ENCODE measurements at regions not wholly inside any gene's neighbourhood (a gene's known extent, or its start where the extent isn't known, plus 50 kb on each side); places are given as distances from the start of the nearest gene placed in this dataset.
A peak's percentile ranks its signal among the peaks of the same experiment; 100 is the strongest.

DNA sequence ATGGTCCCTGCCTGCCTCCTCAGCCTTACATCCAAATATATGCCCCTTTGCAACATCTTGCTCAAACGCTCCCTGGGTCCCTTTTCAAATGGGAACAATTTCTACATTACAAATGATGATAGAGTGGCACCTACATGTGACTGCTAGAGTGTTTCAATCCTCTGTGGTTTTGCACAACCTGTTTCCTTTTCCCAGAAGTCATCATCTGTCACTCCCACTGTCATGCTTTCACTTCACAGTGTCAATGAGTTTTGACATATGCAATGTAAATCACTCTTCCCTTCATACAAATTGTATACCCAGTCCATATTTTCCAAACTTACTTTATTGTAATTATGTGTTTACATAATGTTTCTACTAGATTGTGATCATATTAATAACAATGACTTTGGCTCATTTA is 887.3 kb downstream of the TDRD15 start:
- Histone ChIP-seq H3K27ac (no peak overlapping the region), H3K9ac (ENCODE audit: insufficient read length) (no peak overlapping the region), H3K36me3 (ENCODE audit: insufficient read depth, low read length) (no peaks in the 10 kb centered on the region), H3K9me3 (ENCODE audit: low read depth, low read length) (no peaks in the 10 kb centered on the region; the same call in 1 of the 2 replicates), H3K4me3 (no peak overlapping the region)
- no peak for TF ChIP-seq FOXP2 (optimal IDR thresholded peaks at IDR 0.05; ENCODE audit: control extremely low read depth, extremely low read length, insufficient read depth)
- no peak for TF ChIP-seq EZH2 (IDR thresholded peaks at IDR 0.05)
- TF ChIP-seq POLR2AphosphoS5 (IDR thresholded peaks at IDR 0.05; ENCODE audit: borderline replicate concordance, low read depth, low read length), result no peak
- DNase-seq (ENCODE audit: low read depth, low spot score), result no peak

DNA sequence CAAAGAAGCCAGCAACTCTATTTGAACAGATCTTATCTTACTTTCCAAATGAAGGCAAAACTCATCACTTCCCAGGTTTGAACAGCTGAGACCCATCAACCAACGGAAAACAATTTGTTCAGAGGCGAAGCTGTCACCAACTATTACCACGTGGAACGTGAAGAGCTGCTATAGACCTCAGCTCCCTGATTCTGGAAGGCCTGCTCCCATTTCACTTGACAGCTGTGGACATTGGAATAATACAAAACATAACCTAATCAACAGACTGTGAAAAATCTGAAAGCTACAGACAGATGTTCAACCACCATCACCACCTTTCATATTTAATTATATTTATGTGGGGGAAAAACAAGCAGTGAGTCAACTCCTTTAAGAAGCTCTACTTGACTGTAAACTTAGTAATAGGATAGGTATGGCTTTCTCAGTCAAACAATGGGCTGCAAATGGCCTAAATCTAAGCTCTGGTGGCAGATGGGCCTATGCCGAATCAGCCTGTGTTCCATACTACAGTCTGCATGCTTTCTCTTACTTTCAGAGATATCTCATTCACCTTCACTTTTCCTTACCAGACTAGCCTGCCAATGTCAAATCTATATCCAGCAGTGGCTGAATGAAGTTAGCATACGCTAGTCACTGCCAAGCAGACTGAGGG is 896.4 kb downstream of the TDRD15 start:
- DNase-seq (ENCODE audit: low read depth, low spot score), result no peak
- Histone ChIP-seq H3K36me3 (ENCODE audit: insufficient read depth, low read length) (no peaks in the 10 kb centered on the region), H3K4me3 (no peak overlapping the region), H3K9ac (ENCODE audit: insufficient read length) (no peak overlapping the region), H3K27ac (no peak overlapping the region), H3K9me3 (ENCODE audit: low read depth, low read length) (no peaks in the 10 kb centered on the region)
- TF ChIP-seq POLR2AphosphoS5 (IDR thresholded peaks at IDR 0.05; ENCODE audit: borderline replicate concordance, low read depth, low read length) (no peak), FOXP2 (optimal IDR thresholded peaks at IDR 0.05; ENCODE audit: control extremely low read depth, extremely low read length, insufficient read depth) (no peak), EZH2 (IDR thresholded peaks at IDR 0.05) (no peak)

DNA sequence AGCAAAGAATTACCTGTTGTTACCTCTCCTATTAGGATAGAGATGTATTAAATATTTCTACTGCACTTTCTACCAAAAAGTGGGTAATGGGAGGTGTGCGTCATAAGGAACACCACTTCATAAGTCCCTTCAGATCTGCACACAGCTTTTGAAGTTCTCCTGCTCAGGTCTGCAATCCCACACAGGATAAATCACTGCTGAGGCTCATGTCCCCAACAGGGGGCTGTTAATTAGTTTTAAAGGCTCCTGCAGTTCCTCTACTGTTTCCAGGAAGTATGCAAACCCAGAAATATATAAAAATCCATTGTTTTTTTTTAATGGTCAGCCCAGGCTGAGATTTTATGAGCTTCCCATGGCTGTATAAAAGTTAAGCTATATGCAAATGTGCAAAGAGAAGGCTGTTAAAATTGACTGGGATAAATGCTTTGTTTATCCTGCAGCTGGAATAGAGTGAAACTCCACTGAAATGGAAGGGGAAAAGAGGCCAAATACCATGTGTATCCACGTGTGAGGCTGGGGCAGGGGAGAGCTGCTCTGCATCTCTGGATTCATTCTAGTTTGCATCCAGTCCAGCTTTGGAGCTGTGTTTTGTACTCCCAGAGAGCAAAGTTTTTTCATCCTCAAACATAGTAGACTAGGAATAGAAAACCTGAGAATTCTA is 903.7 kb downstream of the TDRD15 start:
- H3K9me3 ChIP-seq (ENCODE audit: low read depth, low read length), result no peaks in the 10 kb centered on the region
- TF ChIP-seq POLR2AphosphoS5 (IDR thresholded peaks at IDR 0.05; ENCODE audit: borderline replicate concordance, low read depth, low read length) (no peak), EZH2 (IDR thresholded peaks at IDR 0.05) (no peak), FOXP2 (optimal IDR thresholded peaks at IDR 0.05; ENCODE audit: control extremely low read depth, extremely low read length, insufficient read depth) (no peak)
- H3K9ac ChIP-seq (ENCODE audit: insufficient read length), result no peak overlapping the region
- no peak overlapping the region for H3K4me3 ChIP-seq
- no peaks in the 10 kb centered on the region for H3K36me3 ChIP-seq (ENCODE audit: insufficient read depth, low read length)
- DNase-seq (ENCODE audit: low read depth, low spot score), result no peak
- no peak overlapping the region for H3K27ac ChIP-seq

DNA sequence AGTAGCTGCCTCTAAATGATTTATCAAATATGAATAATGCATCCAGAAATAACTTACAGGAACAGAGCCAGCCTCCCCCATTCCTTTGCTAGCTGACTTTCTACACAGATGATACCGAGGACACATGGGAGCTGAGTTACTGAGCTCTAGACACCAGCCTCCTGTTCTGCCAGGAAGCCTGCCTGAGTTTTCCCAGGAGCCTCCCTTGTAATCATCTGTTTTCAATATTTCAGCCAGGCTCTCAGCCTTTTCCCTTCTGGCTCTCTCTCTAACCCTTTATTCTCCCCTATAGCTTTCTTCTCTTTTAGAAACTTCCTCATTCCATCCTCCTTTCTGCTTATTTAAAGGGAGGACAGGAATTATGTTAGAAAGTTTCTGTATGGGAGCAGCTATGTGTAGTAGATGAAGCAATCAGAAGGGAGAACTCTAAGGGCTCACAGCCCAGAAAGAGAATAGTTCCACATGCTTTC is 911.6 kb downstream of the TDRD15 start:
- peaks cover 3% of the 10 kb centered on the region; the same call in 1 of the 2 replicates for H3K9me3 ChIP-seq (ENCODE audit: low read depth, low read length)
- H3K27ac ChIP-seq, result peak overlapping the region; percentile 98
- peak overlapping the region; percentile 70 for H3K4me3 ChIP-seq
- H3K36me3 ChIP-seq (ENCODE audit: insufficient read depth, low read length), result 0 out of 2 replicates have a peak, but pooled peaks cover 4% of the 10 kb centered on the region
- TF ChIP-seq FOXP2 (optimal IDR thresholded peaks at IDR 0.05; ENCODE audit: control extremely low read depth, extremely low read length, insufficient read depth) (no peak), POLR2AphosphoS5 (IDR thresholded peaks at IDR 0.05; ENCODE audit: borderline replicate concordance, low read depth, low read length) (no peak), EZH2 (IDR thresholded peaks at IDR 0.05) (no peak)
- peak overlapping the region; percentile 61 for H3K9ac ChIP-seq (ENCODE audit: insufficient read length)
- no peak for DNase-seq (ENCODE audit: low read depth, low spot score)

DNA sequence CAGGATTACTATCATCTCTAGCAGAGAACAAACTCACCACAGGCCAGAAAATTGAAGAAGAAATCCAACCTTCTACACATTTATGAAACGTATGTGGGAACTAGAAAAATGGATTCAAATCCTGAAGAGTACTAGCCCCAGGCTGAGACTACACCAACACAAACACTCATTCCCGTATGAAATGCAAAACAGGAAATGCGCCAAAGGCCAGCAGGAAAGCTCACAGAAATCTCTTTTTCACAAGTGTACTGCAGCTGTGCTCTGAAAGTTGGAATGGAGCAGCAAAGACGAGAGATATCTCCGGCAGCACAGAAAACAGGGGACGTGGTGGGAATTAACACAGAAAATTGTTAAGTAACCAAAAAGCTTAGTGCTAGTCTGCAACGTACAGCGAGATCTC is 913.5 kb downstream of the TDRD15 start:
- H3K27ac ChIP-seq, result peak overlapping the region; percentile 93
- H3K9ac ChIP-seq (ENCODE audit: insufficient read length), result peak overlapping the region; percentile 58
- H3K36me3 ChIP-seq (ENCODE audit: insufficient read depth, low read length), result 0 out of 2 replicates have a peak, but pooled peaks cover 4% of the 10 kb centered on the region
- TF ChIP-seq POLR2AphosphoS5 (IDR thresholded peaks at IDR 0.05; ENCODE audit: borderline replicate concordance, low read depth, low read length) (peak; percentile 48; the same call in 1 of the 2 replicates), FOXP2 (optimal IDR thresholded peaks at IDR 0.05; ENCODE audit: control extremely low read depth, extremely low read length, insufficient read depth) (no peak)
- peak overlapping the region; percentile 66 for H3K4me3 ChIP-seq
- peak; percentile 77 for DNase-seq (ENCODE audit: low read depth, low spot score)
- peaks cover 3% of the 10 kb centered on the region; the same call in 1 of the 2 replicates for H3K9me3 ChIP-seq (ENCODE audit: low read depth, low read length)

DNA sequence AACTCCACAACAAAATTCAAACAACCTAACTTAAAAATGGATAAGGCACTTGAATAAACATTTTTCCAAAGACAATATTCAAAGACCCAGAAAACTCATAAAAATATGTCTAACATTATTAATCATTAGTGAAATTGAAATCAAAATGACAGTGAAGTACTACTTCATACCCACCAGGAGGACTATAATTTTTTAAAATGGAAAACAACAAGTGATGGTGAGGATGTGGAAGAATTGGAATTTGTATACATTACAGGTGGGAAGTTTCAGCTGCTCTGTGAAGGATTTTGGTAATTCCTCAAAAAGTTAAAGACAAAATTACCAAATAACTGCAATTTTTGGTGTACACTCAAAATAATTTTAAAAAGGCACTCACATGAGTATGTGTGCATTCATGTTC is 920.0 kb downstream of the TDRD15 start:
- no peak overlapping the region for H3K4me3 ChIP-seq
- H3K27ac ChIP-seq, result no peak overlapping the region
- H3K9me3 ChIP-seq (ENCODE audit: low read depth, low read length), result no peaks in the 10 kb centered on the region
- no peak for DNase-seq (ENCODE audit: low read depth, low spot score)
- H3K36me3 ChIP-seq (ENCODE audit: insufficient read depth, low read length), result no peaks in the 10 kb centered on the region
- no peak for TF ChIP-seq EZH2 (IDR thresholded peaks at IDR 0.05)
- TF ChIP-seq POLR2AphosphoS5 (IDR thresholded peaks at IDR 0.05; ENCODE audit: borderline replicate concordance, low read depth, low read length), result no peak
- TF ChIP-seq FOXP2 (optimal IDR thresholded peaks at IDR 0.05; ENCODE audit: control extremely low read depth, extremely low read length, insufficient read depth), result no peak
- H3K9ac ChIP-seq (ENCODE audit: insufficient read length), result no peak overlapping the region

DNA sequence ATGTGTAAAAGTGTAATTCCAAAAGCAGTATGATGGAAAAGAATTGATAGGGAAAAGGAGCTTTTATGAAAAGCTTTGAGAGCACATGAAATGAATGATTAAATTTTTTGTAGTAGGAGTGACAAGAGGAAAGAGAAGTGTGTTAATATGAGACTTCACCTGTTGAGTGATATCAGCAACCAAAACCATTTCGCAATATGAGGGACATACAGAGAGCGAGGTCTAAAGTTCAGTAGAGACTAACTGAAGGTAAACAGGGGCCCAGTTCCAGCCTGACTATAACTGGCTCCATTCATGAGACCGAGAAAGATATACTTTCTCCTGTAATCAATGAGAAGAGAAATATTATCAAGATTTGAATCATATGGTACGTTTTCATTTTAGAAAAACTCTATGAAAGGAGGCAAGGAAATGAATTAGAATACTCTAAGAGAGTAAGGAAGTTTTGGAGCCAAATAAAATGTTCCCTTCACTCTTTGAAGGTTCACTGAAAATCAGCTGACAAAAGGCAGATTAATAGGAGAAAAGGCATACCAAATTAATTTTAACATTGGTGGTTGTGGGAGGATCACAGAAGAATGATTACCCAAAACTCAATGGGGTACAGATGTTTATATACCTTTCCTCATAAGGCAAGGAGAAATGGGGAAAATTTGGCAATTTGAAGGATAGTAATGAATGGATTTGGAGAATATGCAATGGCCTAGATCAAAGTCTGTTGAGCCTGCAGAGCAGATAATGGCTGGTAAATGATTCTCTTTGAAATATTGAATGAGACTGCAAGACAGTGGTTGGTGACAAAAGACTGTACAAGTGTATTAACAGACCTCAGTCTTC is 932.2 kb downstream of the TDRD15 start:
- Histone ChIP-seq H3K27ac (no peak overlapping the region), H3K9me3 (ENCODE audit: low read depth, low read length) (no peaks in the 10 kb centered on the region), H3K36me3 (ENCODE audit: insufficient read depth, low read length) (no peaks in the 10 kb centered on the region), H3K9ac (ENCODE audit: insufficient read length) (no peak overlapping the region), H3K4me3 (no peak overlapping the region)
- TF ChIP-seq FOXP2 (optimal IDR thresholded peaks at IDR 0.05; ENCODE audit: control extremely low read depth, extremely low read length, insufficient read depth), result no peak
- TF ChIP-seq EZH2 (IDR thresholded peaks at IDR 0.05), result no peak
- DNase-seq (ENCODE audit: low read depth, low spot score), result no peak

DNA sequence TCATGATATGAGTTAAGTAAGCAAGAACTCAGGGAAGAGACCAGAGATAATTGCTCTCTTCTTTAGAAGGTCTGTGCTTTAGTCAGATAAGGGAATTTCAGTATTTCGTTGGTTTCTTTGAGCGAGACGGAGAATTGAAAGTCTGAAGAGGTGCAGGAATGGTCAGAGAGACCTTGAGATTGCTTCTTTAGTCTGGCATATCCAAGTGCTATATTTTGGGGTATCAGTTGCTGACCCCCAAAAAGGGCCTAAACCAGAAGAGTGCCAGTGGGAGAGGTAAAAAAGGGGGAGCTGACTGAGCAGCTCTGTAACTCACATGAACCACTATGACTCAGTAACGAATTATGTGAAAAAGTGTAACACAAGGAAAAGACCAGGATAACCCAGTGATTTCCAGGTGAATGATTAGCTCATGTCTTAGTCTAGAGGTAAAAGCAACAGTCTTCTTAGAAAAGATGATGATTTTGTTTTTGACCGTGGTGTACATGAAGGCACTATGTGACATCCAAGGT is 932.9 kb downstream of the TDRD15 start:
- H3K9me3 ChIP-seq (ENCODE audit: low read depth, low read length), result no peaks in the 10 kb centered on the region
- H3K36me3 ChIP-seq (ENCODE audit: insufficient read depth, low read length), result no peaks in the 10 kb centered on the region
- TF ChIP-seq FOXP2 (optimal IDR thresholded peaks at IDR 0.05; ENCODE audit: control extremely low read depth, extremely low read length, insufficient read depth) (no peak), POLR2AphosphoS5 (IDR thresholded peaks at IDR 0.05; ENCODE audit: borderline replicate concordance, low read depth, low read length) (no peak)
- H3K27ac ChIP-seq, result no peak overlapping the region
- DNase-seq (ENCODE audit: low read depth, low spot score), result no peak
- no peak overlapping the region for H3K9ac ChIP-seq (ENCODE audit: insufficient read length)
- H3K4me3 ChIP-seq, result no peak overlapping the region

Measured in SK-N-MC (cell line).